ENCODE measurements at regions not wholly inside any gene's neighbourhood (a gene's known extent, or its start where the extent isn't known, plus 50 kb on each side); places are given as distances from the start of the nearest gene placed in this dataset.

DNA sequence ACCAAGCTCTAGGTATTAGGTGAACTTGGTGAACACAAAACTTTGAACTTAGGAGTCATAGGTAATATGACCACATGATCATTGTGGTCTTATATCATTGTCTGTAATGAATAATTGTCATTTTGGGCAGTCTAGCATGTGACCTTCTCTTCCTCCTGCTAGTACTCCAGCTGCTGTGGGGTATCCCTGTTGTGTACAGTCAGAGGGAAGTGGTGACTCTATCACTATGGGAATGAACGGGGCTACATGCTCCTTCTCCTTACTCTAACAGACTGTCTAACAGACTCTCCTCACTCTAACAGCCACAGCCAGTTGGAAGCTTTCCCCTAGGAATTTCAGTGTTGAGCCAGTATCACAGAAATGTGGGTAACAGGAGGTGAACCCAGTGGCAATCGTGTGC lies 68.2 kb upstream of the NEDD4L start (continued):
- TF ChIP-seq, protein P1, sequence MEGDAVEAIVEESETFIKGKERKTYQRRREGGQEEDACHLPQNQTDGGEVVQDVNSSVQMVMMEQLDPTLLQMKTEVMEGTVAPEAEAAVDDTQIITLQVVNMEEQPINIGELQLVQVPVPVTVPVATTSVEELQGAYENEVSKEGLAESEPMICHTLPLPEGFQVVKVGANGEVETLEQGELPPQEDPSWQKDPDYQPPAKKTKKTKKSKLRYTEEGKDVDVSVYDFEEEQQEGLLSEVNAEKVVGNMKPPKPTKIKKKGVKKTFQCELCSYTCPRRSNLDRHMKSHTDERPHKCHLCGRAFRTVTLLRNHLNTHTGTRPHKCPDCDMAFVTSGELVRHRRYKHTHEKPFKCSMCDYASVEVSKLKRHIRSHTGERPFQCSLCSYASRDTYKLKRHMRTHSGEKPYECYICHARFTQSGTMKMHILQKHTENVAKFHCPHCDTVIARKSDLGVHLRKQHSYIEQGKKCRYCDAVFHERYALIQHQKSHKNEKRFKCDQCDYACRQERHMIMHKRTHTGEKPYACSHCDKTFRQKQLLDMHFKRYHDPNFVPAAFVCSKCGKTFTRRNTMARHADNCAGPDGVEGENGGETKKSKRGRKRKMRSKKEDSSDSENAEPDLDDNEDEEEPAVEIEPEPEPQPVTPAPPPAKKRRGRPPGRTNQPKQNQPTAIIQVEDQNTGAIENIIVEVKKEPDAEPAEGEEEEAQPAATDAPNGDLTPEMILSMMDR (IDR thresholded peaks at IDR 0.05; ENCODE audit: low read depth, low read length, missing input control): no peak
- TF ChIP-seq HNF4A (conservative IDR thresholded peaks at IDR 0.05) (no peak), TAF1 (conservative IDR thresholded peaks at IDR 0.05) (no peak)

DNA sequence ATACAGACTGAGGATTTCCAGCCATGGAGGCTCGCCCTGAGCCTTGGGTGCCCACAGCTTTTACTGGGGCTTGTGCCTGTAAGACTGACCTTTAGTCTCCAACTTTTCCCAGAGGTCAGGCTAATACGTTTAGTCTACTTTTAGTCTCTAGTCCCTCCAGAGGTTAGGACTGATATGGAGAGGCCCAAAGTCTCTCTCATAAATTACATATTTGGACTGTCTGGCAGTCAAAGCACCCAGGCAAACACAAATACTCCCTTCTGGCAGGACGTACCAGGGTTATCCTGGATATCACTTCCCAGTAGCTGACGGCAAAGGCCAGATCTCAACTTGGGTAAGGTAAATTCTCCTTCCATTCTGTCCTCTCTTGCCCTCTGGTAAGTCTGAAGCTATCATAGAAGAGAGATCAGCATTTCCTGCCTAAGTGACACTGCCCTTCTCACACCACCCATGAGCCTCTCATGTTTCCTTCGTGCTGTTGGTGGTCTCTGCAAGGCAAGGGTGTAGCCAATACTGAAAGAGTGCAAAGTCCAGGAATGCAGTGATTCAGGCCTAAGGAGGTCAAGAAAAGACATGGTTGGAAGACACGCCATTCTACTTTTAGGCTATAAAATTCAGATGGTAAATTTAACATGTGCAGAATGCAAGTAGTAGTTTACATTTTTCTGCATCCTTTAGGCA lies 69.3 kb upstream of the NEDD4L start:
- Histone ChIP-seq H3K9ac (ENCODE audit: low read depth in 1 of 2, low read length in 2 of 2) (no peak overlapping the region), H3K4me3 (ENCODE audit: low read depth in 1 of 3, low read length in 3 of 3) (no peak overlapping the region), H3K9me3 (ENCODE audit: control insufficient read depth in 4 of 4, low read length in 3 of 4) (no peaks in the 10 kb centered on the region), H3K4me1 (ENCODE audit: control insufficient read depth in 4 of 4, insufficient read depth in 4 of 4, low read length in 3 of 4) (peaks cover 0 to 7% (median 1%) of the 10 kb centered on the region in 4 donors), H3K27ac (ENCODE audit: low read depth in 1 of 2, low read length in 2 of 2) (no peak overlapping the region), H3K27me3 (ENCODE audit: control insufficient read depth in 4 of 4, insufficient read depth in 4 of 4, low read length in 3 of 4) (no peaks in the 10 kb centered on the region), H3K36me3 (ENCODE audit: control insufficient read depth in 4 of 4, insufficient read depth in 3 of 4, low read depth in 1 of 4, low read length in 3 of 4) (no peaks in the 10 kb centered on the region)
- 76% methylated on average over 6 of the region's 6 CpGs for WGBS
- DNase-seq (ENCODE audit: low spot score): no peak
- TF ChIP-seq FOXA2 (IDR thresholded peaks at IDR 0.05) (no peak), YY1 (IDR thresholded peaks at IDR 0.05) (no peak), GABPA (IDR thresholded peaks at IDR 0.05 in 1 of 2, conservative IDR thresholded peaks at IDR 0.05 in 1 of 2) (no peak)
- TF ChIP-seq, protein P2, sequence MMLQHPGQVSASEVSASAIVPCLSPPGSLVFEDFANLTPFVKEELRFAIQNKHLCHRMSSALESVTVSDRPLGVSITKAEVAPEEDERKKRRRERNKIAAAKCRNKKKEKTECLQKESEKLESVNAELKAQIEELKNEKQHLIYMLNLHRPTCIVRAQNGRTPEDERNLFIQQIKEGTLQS (IDR thresholded peaks at IDR 0.05): no peak

DNA sequence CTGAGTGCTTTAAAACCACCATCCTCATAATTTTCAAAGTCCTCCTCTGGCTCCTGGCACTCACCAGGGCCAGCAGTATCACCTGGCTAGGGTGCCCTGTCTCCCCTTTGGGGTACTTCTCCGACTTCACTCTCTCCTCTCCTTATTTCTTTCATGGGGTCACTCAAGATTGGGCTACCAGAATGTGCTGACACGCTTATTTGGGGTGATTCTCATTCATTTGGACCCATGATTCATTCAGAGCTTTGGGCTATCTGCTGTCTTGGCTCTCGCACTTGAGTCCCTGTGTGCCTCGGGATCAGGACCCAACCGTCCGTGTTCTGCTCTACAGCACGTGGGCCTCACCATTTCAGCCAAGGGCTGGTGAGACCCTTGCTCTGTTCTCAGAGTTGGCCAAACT lies 70.1 kb upstream of the NEDD4L start:
- 95% methylated on average over 7 of the region's 7 CpGs for WGBS
- Histone ChIP-seq H3K27ac (ENCODE audit: low read depth in 1 of 2, low read length in 2 of 2) (no peak overlapping the region), H3K9me3 (ENCODE audit: control insufficient read depth in 4 of 4, low read length in 3 of 4) (no peaks in the 10 kb centered on the region), H3K36me3 (ENCODE audit: control insufficient read depth in 4 of 4, insufficient read depth in 3 of 4, low read depth in 1 of 4, low read length in 3 of 4) (no peaks in the 10 kb centered on the region), H3K4me3 (ENCODE audit: low read depth in 1 of 3, low read length in 3 of 3) (no peak overlapping the region), H3K9ac (ENCODE audit: low read depth in 1 of 2, low read length in 2 of 2) (no peak overlapping the region), H3K27me3 (ENCODE audit: control insufficient read depth in 4 of 4, insufficient read depth in 4 of 4, low read length in 3 of 4) (no peaks in the 10 kb centered on the region), H3K4me1 (ENCODE audit: control insufficient read depth in 4 of 4, insufficient read depth in 4 of 4, low read length in 3 of 4) (peaks cover 0 to 7% (median 1%) of the 10 kb centered on the region in 4 donors)
- no peak for TF ChIP-seq EGR1 (IDR thresholded peaks at IDR 0.05; ENCODE audit: low read depth in 2 of 2)
- TF ChIP-seq GABPA (IDR thresholded peaks at IDR 0.05 in 1 of 2, conservative IDR thresholded peaks at IDR 0.05 in 1 of 2): no peak
- TF ChIP-seq TAF1 (conservative IDR thresholded peaks at IDR 0.05): no peak
- TF ChIP-seq JUND (IDR thresholded peaks at IDR 0.05): no peak
- no peak for TF ChIP-seq YY1 (IDR thresholded peaks at IDR 0.05)
- no peak for TF ChIP-seq HNF4A (conservative IDR thresholded peaks at IDR 0.05)
- TF ChIP-seq, protein P3, sequence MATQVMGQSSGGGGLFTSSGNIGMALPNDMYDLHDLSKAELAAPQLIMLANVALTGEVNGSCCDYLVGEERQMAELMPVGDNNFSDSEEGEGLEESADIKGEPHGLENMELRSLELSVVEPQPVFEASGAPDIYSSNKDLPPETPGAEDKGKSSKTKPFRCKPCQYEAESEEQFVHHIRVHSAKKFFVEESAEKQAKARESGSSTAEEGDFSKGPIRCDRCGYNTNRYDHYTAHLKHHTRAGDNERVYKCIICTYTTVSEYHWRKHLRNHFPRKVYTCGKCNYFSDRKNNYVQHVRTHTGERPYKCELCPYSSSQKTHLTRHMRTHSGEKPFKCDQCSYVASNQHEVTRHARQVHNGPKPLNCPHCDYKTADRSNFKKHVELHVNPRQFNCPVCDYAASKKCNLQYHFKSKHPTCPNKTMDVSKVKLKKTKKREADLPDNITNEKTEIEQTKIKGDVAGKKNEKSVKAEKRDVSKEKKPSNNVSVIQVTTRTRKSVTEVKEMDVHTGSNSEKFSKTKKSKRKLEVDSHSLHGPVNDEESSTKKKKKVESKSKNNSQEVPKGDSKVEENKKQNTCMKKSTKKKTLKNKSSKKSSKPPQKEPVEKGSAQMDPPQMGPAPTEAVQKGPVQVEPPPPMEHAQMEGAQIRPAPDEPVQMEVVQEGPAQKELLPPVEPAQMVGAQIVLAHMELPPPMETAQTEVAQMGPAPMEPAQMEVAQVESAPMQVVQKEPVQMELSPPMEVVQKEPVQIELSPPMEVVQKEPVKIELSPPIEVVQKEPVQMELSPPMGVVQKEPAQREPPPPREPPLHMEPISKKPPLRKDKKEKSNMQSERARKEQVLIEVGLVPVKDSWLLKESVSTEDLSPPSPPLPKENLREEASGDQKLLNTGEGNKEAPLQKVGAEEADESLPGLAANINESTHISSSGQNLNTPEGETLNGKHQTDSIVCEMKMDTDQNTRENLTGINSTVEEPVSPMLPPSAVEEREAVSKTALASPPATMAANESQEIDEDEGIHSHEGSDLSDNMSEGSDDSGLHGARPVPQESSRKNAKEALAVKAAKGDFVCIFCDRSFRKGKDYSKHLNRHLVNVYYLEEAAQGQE (IDR thresholded peaks at IDR 0.05): no peak
- TF ChIP-seq, protein P4, sequence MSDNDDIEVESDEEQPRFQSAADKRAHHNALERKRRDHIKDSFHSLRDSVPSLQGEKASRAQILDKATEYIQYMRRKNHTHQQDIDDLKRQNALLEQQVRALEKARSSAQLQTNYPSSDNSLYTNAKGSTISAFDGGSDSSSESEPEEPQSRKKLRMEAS (IDR thresholded peaks at IDR 0.05): no peak
- TF ChIP-seq NR2F2 (IDR thresholded peaks at IDR 0.05): no peak
- TF ChIP-seq RXRA (IDR thresholded peaks at IDR 0.05): no peak
- TF ChIP-seq FOXA1 (IDR thresholded peaks at IDR 0.05): no peak
- TF ChIP-seq, protein P2 (IDR thresholded peaks at IDR 0.05): no peak
- TF ChIP-seq HNF4G (IDR thresholded peaks at IDR 0.05): no peak
- TF ChIP-seq, protein P1 (IDR thresholded peaks at IDR 0.05; ENCODE audit: low read depth, low read length, missing input control): no peak
- no peak for TF ChIP-seq FOXA2 (IDR thresholded peaks at IDR 0.05)
- TF ChIP-seq, protein P5, sequence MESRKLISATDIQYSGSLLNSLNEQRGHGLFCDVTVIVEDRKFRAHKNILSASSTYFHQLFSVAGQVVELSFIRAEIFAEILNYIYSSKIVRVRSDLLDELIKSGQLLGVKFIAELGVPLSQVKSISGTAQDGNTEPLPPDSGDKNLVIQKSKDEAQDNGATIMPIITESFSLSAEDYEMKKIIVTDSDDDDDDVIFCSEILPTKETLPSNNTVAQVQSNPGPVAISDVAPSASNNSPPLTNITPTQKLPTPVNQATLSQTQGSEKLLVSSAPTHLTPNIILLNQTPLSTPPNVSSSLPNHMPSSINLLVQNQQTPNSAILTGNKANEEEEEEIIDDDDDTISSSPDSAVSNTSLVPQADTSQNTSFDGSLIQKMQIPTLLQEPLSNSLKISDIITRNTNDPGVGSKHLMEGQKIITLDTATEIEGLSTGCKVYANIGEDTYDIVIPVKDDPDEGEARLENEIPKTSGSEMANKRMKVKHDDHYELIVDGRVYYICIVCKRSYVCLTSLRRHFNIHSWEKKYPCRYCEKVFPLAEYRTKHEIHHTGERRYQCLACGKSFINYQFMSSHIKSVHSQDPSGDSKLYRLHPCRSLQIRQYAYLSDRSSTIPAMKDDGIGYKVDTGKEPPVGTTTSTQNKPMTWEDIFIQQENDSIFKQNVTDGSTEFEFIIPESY (IDR thresholded peaks at IDR 0.05): no peak
- TF ChIP-seq RAD21 (IDR thresholded peaks at IDR 0.05): no peak
- no peak for TF ChIP-seq SP1 (IDR thresholded peaks at IDR 0.05)
- no peak for DNase-seq (ENCODE audit: low spot score)

Measured in liver (tissue), 8 donors.